Erythroblast (primary cell): ENCODE measurements at regions not wholly inside any gene's neighbourhood (a gene's known extent, or its start where the extent isn't known, plus 50 kb on each side); places are given as distances from the start of the nearest gene placed in this dataset.
"Not testable (repeated sequence)": the region's sequence is repeated elsewhere in the genome, so short reads cannot be mapped to it uniquely, and the experiment has no call there.

Experiments
- GATA1 ChIP-seq: IDR thresholded peaks from 2 replicates; pipeline ENCODE4 v1.6.1; 2011; ENCODE audit warnings: low read depth, mild to moderate bottlenecking, control low read depth, low read length, moderate library complexity
- POLR2A ChIP-seq: IDR thresholded peaks from 2 replicates; pipeline ENCODE4 v1.6.1; 2011; ENCODE audit warnings: mild to moderate bottlenecking, low read length

DNA sequence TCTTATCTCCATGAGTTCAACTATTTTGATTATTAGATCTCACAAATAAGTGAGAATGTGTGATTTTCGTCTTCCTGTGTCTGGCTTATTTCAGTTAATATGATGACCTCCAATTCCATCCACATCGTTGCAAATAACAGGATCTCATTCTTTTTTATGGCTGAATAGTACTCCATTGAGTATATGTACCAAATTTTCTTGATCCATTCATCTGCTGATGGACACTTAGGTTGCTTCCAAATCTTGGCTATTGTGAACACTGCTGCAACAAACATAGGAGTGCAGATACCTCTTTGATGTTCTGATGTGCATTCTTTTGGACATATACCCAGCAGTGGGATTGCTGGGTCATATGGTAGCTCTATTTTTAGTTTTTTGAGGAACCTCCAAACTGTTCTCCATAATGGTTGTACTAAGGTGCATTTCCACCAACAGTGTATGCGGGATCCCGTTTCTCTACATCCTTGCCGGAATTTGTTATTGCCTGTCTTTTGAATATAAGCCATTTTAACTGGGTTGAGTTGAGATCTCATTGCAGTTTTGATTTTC is 187.9 kb downstream of the BCAS1 start:
- not testable (repeated sequence) for TF ChIP-seq POLR2A, GATA1
